ENCODE measurements at regions not wholly inside any gene's neighbourhood (a gene's known extent, or its start where the extent isn't known, plus 50 kb on each side); places are given as distances from the start of the nearest gene placed in this dataset.
"Not testable (repeated sequence)": the region's sequence is repeated elsewhere in the genome, so short reads cannot be mapped to it uniquely, and the experiment has no call there.

DNA sequence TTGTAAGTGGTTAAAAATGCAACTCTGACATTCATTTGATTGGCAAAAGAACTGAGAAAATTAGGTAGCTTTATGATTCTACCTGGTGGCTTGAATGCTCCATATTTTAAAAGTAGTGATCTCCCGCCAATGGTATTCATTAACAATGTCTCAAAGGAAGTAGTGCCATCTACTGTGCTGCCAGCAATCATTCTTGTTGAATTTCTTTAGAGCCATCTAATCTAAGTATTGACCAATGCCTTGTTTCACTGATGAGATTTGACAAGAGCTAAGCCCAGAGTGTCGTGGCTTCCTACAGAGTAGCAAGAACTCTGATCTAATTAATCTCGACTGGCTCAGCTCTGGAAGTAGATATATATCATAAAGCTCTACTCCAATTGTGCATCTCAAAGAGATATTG is 696.7 kb downstream of the C6orf118 start:
- TF ChIP-seq POLR2AphosphoS5 (IDR thresholded peaks at IDR 0.05; ENCODE audit: low read depth, low read length), result no peak
- no peak for TF ChIP-seq EGR1 (IDR thresholded peaks at IDR 0.05; ENCODE audit: low read depth)
- TF ChIP-seq, protein P1, sequence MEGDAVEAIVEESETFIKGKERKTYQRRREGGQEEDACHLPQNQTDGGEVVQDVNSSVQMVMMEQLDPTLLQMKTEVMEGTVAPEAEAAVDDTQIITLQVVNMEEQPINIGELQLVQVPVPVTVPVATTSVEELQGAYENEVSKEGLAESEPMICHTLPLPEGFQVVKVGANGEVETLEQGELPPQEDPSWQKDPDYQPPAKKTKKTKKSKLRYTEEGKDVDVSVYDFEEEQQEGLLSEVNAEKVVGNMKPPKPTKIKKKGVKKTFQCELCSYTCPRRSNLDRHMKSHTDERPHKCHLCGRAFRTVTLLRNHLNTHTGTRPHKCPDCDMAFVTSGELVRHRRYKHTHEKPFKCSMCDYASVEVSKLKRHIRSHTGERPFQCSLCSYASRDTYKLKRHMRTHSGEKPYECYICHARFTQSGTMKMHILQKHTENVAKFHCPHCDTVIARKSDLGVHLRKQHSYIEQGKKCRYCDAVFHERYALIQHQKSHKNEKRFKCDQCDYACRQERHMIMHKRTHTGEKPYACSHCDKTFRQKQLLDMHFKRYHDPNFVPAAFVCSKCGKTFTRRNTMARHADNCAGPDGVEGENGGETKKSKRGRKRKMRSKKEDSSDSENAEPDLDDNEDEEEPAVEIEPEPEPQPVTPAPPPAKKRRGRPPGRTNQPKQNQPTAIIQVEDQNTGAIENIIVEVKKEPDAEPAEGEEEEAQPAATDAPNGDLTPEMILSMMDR (IDR thresholded peaks at IDR 0.05 in 2 of 3, conservative IDR thresholded peaks at IDR 0.05 in 1 of 3; ENCODE audit: borderline replicate concordance in 1 of 3, insufficient read depth in 1 of 3, low read depth in 2 of 3, low read length in 2 of 3), result no peak
- TF ChIP-seq SIN3A (IDR thresholded peaks at IDR 0.05; ENCODE audit: low read depth), result no peak
- no peak for TF ChIP-seq JUND (IDR thresholded peaks at IDR 0.05)
- no peak for TF ChIP-seq CEBPB (IDR thresholded peaks at IDR 0.05; ENCODE audit: low read depth)
- TF ChIP-seq EZH2 (IDR thresholded peaks at IDR 0.05), result no peak
- no peak for TF ChIP-seq YY1 (IDR thresholded peaks at IDR 0.05; ENCODE audit: extremely low read depth, insufficient replicate concordance, low read depth, low read length)
- TF ChIP-seq SRF (IDR thresholded peaks at IDR 0.05; ENCODE audit: low read depth), result no peak
- TF ChIP-seq SP1 (IDR thresholded peaks at IDR 0.05; ENCODE audit: low read depth), result no peak
- no peak for TF ChIP-seq CBX3 (IDR thresholded peaks at IDR 0.05; ENCODE audit: low read depth)
- no peak for TF ChIP-seq EZH2phosphoT487 (IDR thresholded peaks at IDR 0.05; ENCODE audit: borderline replicate concordance)
- TF ChIP-seq, protein P2, sequence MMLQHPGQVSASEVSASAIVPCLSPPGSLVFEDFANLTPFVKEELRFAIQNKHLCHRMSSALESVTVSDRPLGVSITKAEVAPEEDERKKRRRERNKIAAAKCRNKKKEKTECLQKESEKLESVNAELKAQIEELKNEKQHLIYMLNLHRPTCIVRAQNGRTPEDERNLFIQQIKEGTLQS (IDR thresholded peaks at IDR 0.05), result no peak
- TF ChIP-seq ZFX (IDR thresholded peaks at IDR 0.05), result no peak
- no peak for TF ChIP-seq POLR2A (IDR thresholded peaks at IDR 0.05; ENCODE audit: borderline replicate concordance, extremely low read depth, insufficient read depth, insufficient read length)
- TF ChIP-seq, protein P3, sequence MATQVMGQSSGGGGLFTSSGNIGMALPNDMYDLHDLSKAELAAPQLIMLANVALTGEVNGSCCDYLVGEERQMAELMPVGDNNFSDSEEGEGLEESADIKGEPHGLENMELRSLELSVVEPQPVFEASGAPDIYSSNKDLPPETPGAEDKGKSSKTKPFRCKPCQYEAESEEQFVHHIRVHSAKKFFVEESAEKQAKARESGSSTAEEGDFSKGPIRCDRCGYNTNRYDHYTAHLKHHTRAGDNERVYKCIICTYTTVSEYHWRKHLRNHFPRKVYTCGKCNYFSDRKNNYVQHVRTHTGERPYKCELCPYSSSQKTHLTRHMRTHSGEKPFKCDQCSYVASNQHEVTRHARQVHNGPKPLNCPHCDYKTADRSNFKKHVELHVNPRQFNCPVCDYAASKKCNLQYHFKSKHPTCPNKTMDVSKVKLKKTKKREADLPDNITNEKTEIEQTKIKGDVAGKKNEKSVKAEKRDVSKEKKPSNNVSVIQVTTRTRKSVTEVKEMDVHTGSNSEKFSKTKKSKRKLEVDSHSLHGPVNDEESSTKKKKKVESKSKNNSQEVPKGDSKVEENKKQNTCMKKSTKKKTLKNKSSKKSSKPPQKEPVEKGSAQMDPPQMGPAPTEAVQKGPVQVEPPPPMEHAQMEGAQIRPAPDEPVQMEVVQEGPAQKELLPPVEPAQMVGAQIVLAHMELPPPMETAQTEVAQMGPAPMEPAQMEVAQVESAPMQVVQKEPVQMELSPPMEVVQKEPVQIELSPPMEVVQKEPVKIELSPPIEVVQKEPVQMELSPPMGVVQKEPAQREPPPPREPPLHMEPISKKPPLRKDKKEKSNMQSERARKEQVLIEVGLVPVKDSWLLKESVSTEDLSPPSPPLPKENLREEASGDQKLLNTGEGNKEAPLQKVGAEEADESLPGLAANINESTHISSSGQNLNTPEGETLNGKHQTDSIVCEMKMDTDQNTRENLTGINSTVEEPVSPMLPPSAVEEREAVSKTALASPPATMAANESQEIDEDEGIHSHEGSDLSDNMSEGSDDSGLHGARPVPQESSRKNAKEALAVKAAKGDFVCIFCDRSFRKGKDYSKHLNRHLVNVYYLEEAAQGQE (IDR thresholded peaks at IDR 0.05; ENCODE audit: low read depth), result no peak
- ATAC-seq (no peak), DNase-seq (ENCODE audit: low read depth, low spot score) (no peak)
- intact Hi-C loops (cut with micrococcal nuclease), result no loop called here
- no peak overlapping the region for H2AFZ ChIP-seq (ENCODE audit: low read depth, low read length, poor library complexity, severe bottlenecking)
- no TSS peak for BruUV-seq (replicated peaks)
- ChIA-PET CTCF (no interaction called here), RAD21 (ENCODE audit: low non-redundant PET in 1 of 2, low total read pairs in 2 of 2, uncharacterized antibody in 2 of 2, unreplicated experiment in 2 of 2) (no interaction called here), POLR2A (no interaction called here)
- no peaks in the 10 kb centered on the region for H3K9me2 ChIP-seq (ENCODE audit: insufficient read depth)
- no peaks in the 10 kb centered on the region for H3K36me3 ChIP-seq (ENCODE audit: control insufficient read depth in 1 of 2, insufficient read depth in 2 of 2, low read length in 2 of 2)
- H3K27me3 ChIP-seq (ENCODE audit: insufficient read depth, low read length), result no peaks in the 10 kb centered on the region
- peaks cover 11 to 17% of the 10 kb centered on the region in 2 experiments; a peak in 2 of 4 replicates for H3K9me3 ChIP-seq (ENCODE audit: control insufficient read depth in 1 of 2, insufficient read depth in 1 of 2, low read depth in 1 of 2, low read length in 2 of 2)
- H3K9ac ChIP-seq (ENCODE audit: low read length), result no peak overlapping the region
- H3K4me1 ChIP-seq (ENCODE audit: control insufficient read depth in 1 of 2, insufficient read depth in 2 of 2, low read length in 2 of 2), result no peaks in the 10 kb centered on the region
- H3K27ac ChIP-seq (ENCODE audit: low read depth, low read length), result no peak overlapping the region
- no peaks in the 10 kb centered on the region for H4K20me1 ChIP-seq (ENCODE audit: insufficient read depth)
- no peaks in the 10 kb centered on the region for H3K79me2 ChIP-seq (ENCODE audit: insufficient read depth, low read length)
- no peak overlapping the region for H3K4me3 ChIP-seq (replicated peaks in 1 of 2; ENCODE audit: low read depth in 1 of 2, low read length in 2 of 2)
- no peak overlapping the region for H3K4me2 ChIP-seq (ENCODE audit: low read length)

DNA sequence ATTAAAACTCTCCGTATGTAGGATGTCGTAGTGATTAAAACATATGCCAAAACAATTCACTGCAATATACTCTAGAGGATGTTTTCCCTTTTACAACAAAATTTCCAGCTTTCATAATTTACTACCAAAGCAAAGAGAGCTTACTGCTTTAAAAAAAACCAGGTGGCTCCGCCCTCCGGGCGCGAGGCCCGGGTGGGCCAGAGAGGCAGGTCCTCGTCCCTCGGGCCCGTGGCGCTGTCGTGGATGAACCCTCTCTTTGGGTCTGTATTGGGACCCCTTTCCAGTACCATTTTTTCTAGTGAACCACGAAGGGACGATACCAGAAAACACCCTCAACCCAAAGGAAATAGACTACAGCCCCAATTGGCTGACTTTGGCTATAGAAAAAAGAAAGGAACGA is 698.5 kb downstream of the C6orf118 start:
- H3K4me3 ChIP-seq (replicated peaks in 1 of 2; ENCODE audit: low read depth in 1 of 2, low read length in 2 of 2); H3K79me2 ChIP-seq (ENCODE audit: insufficient read depth, low read length); intact Hi-C loops (cut with micrococcal nuclease); ATAC-seq; H3K4me1 ChIP-seq (ENCODE audit: control insufficient read depth in 1 of 2, insufficient read depth in 2 of 2, low read length in 2 of 2); DNase-seq (ENCODE audit: low read depth, low spot score); H2AFZ ChIP-seq (ENCODE audit: low read depth, low read length, poor library complexity, severe bottlenecking); H3K9me2 ChIP-seq (ENCODE audit: insufficient read depth); H3K27me3 ChIP-seq (ENCODE audit: insufficient read depth, low read length); H3K4me2 ChIP-seq (ENCODE audit: low read length); H3K36me3 ChIP-seq (ENCODE audit: control insufficient read depth in 1 of 2, insufficient read depth in 2 of 2, low read length in 2 of 2); H3K27ac ChIP-seq (ENCODE audit: low read depth, low read length); POLR2A ChIA-PET; BruUV-seq (replicated peaks); RAD21 ChIA-PET (ENCODE audit: low non-redundant PET in 1 of 2, low total read pairs in 2 of 2, uncharacterized antibody in 2 of 2, unreplicated experiment in 2 of 2); CTCF ChIA-PET; H3K9ac ChIP-seq (ENCODE audit: low read length); H4K20me1 ChIP-seq (ENCODE audit: insufficient read depth): not testable (repeated sequence)
- peaks cover 3 to 12% of the 10 kb centered on the region in 2 experiments; a peak in 2 of 4 replicates for H3K9me3 ChIP-seq (ENCODE audit: control insufficient read depth in 1 of 2, insufficient read depth in 1 of 2, low read depth in 1 of 2, low read length in 2 of 2)
